T follicular helper cell (primary cell): ENCODE measurements at regions not wholly inside any gene's neighbourhood (a gene's known extent, or its start where the extent isn't known, plus 50 kb on each side); places are given as distances from the start of the nearest gene placed in this dataset.

Experiments used
- DNase-seq: peaks from one replicate; pipeline ENCODE4 v3.0.0-alpha.2; 2020; ENCODE audit warnings: low read depth

- DNase-seq = no peak
These were observed 147.1 kb upstream of the IFNG-AS1 start for GRCh38 chr12:67842124-67842523.

- DNase-seq = no peak
These were observed 146.0 kb upstream of the IFNG-AS1 start for GRCh38 chr12:67843257-67843656.

GRCh38 chr12:67852701-67853100 lies 136.5 kb upstream of the IFNG-AS1 start:
- no peak for DNase-seq

- no peak for DNase-seq
These were observed 136.0 kb upstream of the IFNG-AS1 start for GRCh38 chr12:67853204-67853603.

GRCh38 chr12:67854351-67854750 lies 134.9 kb upstream of the IFNG-AS1 start:
- no peak for DNase-seq

GRCh38 chr12:67855103-67855502 lies 134.1 kb upstream of the IFNG-AS1 start:
- DNase-seq = no peak

- DNase-seq = no peak
These were observed 118.0 kb upstream of the IFNG-AS1 start for GRCh38 chr12:67871231-67871630.

GRCh38 chr12:67873355-67873754 lies 115.9 kb upstream of the IFNG-AS1 start:
- DNase-seq = no peak

- DNase-seq = no peak
These were observed 112.8 kb upstream of the IFNG-AS1 start for GRCh38 chr12:67876305-67876915.

GRCh38 chr12:67877727-67878126 lies 111.5 kb upstream of the IFNG-AS1 start:
- no peak for DNase-seq

GRCh38 chr12:67879937-67880336 lies 109.3 kb upstream of the IFNG-AS1 start:
- no peak for DNase-seq

- DNase-seq = no peak
These were observed 107.7 kb upstream of the IFNG-AS1 start for GRCh38 chr12:67881565-67881964.

- DNase-seq = no peak
These were observed 104.7 kb upstream of the IFNG-AS1 start for GRCh38 chr12:67884596-67884995.

- DNase-seq = no peak
These were observed 103.7 kb upstream of the IFNG-AS1 start for GRCh38 chr12:67885375-67886169.

GRCh38 chr12:67887065-67887464 lies 102.2 kb upstream of the IFNG-AS1 start:
- no peak for DNase-seq

GRCh38 chr12:67889931-67890330 lies 99.3 kb upstream of the IFNG-AS1 start:
- DNase-seq = no peak

- DNase-seq = no peak
These were observed 98.5 kb upstream of the IFNG-AS1 start for GRCh38 chr12:67890726-67891258.

- DNase-seq = no peak
These were observed 97.7 kb upstream of the IFNG-AS1 start for GRCh38 chr12:67891596-67891995.

- DNase-seq = no peak
These were observed 96.8 kb upstream of the IFNG-AS1 start for GRCh38 chr12:67892259-67893021.

GRCh38 chr12:67893022-67893580 lies 96.1 kb upstream of the IFNG-AS1 start:
- no peak for DNase-seq

- peak; percentile 2 for DNase-seq
These were observed 88.8 kb upstream of the IFNG-AS1 start for GRCh38 chr12:67900418-67900817.

- DNase-seq = no peak
These were observed 80.1 kb upstream of the IFNG-AS1 start for GRCh38 chr12:67909091-67909531.
